Breast epithelium (tissue), 4 donors: ENCODE measurements at regions not wholly inside any gene's neighbourhood (a gene's known extent, or its start where the extent isn't known, plus 50 kb on each side); places are given as distances from the start of the nearest gene placed in this dataset.

Source experiments
- DNase-seq, 2 donors: peaks; one replicate each; pipeline ENCODE4 v3.0.0-alpha.2; 2019; ENCODE audit warnings: low spot score in 2 of 2
- H3K27ac ChIP-seq, 2 donors: fragments of 200-600 bp; sonication (generic) in 1 of 2; one replicate each; pipeline ENCODE4 v1.5.1; 2016 to 2019; ENCODE audit warnings: mild to moderate bottlenecking in 1 of 2
- H3K27me3 ChIP-seq, 2 donors: fragments of 200-600 bp; sonication (generic) in 1 of 2; one replicate each; pipeline versions ENCODE4 v1.5.1 to v1.6.0; 2017 to 2019; ENCODE audit warnings: control low read depth in 1 of 2, mild to moderate bottlenecking in 1 of 2
- H3K36me3 ChIP-seq: fragments of 200-600 bp; one replicate; pipeline ENCODE4 v1.5.1; 2019
- H3K4me1 ChIP-seq, 2 donors: fragments of 200-600 bp; sonication (generic); one replicate each; pipeline ENCODE4 v1.5.1; 2016 to 2019; ENCODE audit warnings: control low read depth in 1 of 2
- H3K4me3 ChIP-seq, 3 donors: fragments of 200-600 bp; sonication (generic); 1 replicate in 2 of 3; 2 replicates in 1 of 3; pipeline ENCODE4 v1.5.1; 2016 to 2019; ENCODE audit warnings: mild to moderate bottlenecking in 3 of 3, moderate library complexity in 2 of 3
- H3K9me3 ChIP-seq, 2 donors: fragments of 200-600 bp; sonication (generic) in 1 of 2; one replicate each; pipeline ENCODE4 v1.5.1; 2016 to 2019; ENCODE audit warnings: control low read depth in 1 of 2
- POLR2A ChIP-seq: fragments of 450-650 bp; IDR thresholded peaks from one replicate; pipeline ENCODE4 v1.6.1; 2016; ENCODE audit warnings: antibody characterized with exemption, mild to moderate bottlenecking, moderate library complexity
- POLR2AphosphoS5 ChIP-seq, 3 donors: sonication (generic); formaldehyde crosslinking; IDR thresholded peaks; one replicate each; pipeline ENCODE4 v1.6.1; 2017; ENCODE audit warnings: antibody characterized with exemption in 3 of 3
- intact Hi-C: fragments of 100-400 bp; cut with DNase I; formaldehyde crosslinking; loops from one replicate; pipeline ENCODE4 v1.15.1; 2023; ENCODE audit warnings: low total_unique reads
- TF ChIP-seq, protein P1 (sequence below), 3 donors: fragments of 450-650 bp; IDR thresholded peaks; one replicate each; pipeline ENCODE4 v1.5.1; 2016 to 2017; ENCODE audit warnings: antibody characterized with exemption in 3 of 3, mild to moderate bottlenecking in 3 of 3, moderate library complexity in 3 of 3

DNA sequence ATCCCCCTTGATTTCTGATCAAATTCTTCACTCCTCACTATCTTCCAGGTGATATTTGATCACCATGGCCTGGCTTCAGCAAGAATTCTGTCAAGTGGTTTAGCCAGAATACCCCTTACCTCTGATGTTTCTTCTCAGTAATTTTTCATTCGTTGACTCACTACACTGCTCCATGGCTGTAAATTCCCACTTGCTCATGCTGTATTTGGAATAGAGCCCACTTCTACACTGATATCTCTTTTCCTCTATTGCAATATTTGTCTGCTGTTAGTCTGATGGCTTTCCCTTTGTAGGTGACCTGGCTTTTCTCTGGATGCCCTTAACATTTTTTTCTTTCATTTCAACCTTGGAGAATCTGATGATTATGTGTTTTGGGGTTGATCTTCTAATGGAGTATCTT, 73.9 kb upstream of the DIPK2B start:
- intact Hi-C loops: no loop called here
- TF ChIP-seq, protein P1, sequence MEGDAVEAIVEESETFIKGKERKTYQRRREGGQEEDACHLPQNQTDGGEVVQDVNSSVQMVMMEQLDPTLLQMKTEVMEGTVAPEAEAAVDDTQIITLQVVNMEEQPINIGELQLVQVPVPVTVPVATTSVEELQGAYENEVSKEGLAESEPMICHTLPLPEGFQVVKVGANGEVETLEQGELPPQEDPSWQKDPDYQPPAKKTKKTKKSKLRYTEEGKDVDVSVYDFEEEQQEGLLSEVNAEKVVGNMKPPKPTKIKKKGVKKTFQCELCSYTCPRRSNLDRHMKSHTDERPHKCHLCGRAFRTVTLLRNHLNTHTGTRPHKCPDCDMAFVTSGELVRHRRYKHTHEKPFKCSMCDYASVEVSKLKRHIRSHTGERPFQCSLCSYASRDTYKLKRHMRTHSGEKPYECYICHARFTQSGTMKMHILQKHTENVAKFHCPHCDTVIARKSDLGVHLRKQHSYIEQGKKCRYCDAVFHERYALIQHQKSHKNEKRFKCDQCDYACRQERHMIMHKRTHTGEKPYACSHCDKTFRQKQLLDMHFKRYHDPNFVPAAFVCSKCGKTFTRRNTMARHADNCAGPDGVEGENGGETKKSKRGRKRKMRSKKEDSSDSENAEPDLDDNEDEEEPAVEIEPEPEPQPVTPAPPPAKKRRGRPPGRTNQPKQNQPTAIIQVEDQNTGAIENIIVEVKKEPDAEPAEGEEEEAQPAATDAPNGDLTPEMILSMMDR (IDR thresholded peaks at IDR 0.05): no peak
- TF ChIP-seq POLR2A (no peak), POLR2AphosphoS5 (IDR thresholded peaks at IDR 0.05) (no peak)
- Histone ChIP-seq H3K4me1 (no peaks in the 10 kb centered on the region), H3K4me3 (no peak overlapping the region), H3K36me3 (no peaks in the 10 kb centered on the region), H3K27ac (no peak overlapping the region), H3K9me3 (peaks cover 0 to 19% of the 10 kb centered on the region in 2 donors), H3K27me3 (peaks cover 0 to 10% of the 10 kb centered on the region in 2 donors)
- DNase-seq: no peak

- no peak overlapping the region for H3K27ac ChIP-seq
- no peak overlapping the region for H3K4me3 ChIP-seq
- H3K4me1 ChIP-seq: no peaks in the 10 kb centered on the region
- DNase-seq: no peak
- H3K36me3 ChIP-seq: no peaks in the 10 kb centered on the region
- intact Hi-C loops: no loop called here
- H3K9me3 ChIP-seq: no peaks in the 10 kb centered on the region
- TF ChIP-seq, protein P1 (IDR thresholded peaks at IDR 0.05): no peak
- TF ChIP-seq POLR2AphosphoS5 (IDR thresholded peaks at IDR 0.05) (no peak), POLR2A (no peak)
- H3K27me3 ChIP-seq: peaks cover 0 to 27% of the 10 kb centered on the region in 2 donors
These were observed 66.3 kb upstream of the DIPK2B start for GRCh38 chrX:45267007-45267406.

DNA sequence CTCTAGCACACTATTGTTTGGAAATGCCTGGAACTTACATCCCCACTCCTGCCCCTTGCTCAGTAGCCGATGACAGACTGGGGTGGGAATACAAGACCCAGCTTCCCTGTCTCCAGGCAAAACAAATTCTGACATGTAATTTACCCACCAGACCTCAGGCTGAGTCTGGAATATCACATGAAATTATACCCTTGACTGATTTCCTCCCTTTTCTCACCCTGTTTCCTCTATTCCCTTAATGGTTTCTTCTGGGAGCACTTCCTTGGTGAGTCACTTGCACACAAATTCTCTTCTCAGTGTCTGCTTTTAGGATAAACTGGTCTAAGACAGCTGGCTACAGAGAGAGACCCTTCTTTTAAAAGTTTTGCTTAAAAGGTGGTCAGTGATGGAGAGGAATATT, 65.8 kb upstream of the DIPK2B start:
- Histone ChIP-seq H3K9me3 (no peaks in the 10 kb centered on the region), H3K27me3 (peaks cover 0 to 27% of the 10 kb centered on the region in 2 donors), H3K4me1 (no peaks in the 10 kb centered on the region), H3K36me3 (no peaks in the 10 kb centered on the region), H3K4me3 (no peak overlapping the region), H3K27ac (no peak overlapping the region)
- intact Hi-C loops: no loop called here
- TF ChIP-seq POLR2AphosphoS5 (IDR thresholded peaks at IDR 0.05) (no peak), POLR2A (no peak)
- TF ChIP-seq, protein P1 (IDR thresholded peaks at IDR 0.05): no peak
- DNase-seq: no peak

GRCh38 chrX:45264865-45265264, 64.2 kb upstream of the DIPK2B start:
- H3K36me3 ChIP-seq: no peaks in the 10 kb centered on the region
- TF ChIP-seq POLR2A (no peak), POLR2AphosphoS5 (IDR thresholded peaks at IDR 0.05) (no peak)
- TF ChIP-seq, protein P1 (IDR thresholded peaks at IDR 0.05): no peak
- no peak overlapping the region for H3K27ac ChIP-seq
- H3K27me3 ChIP-seq: peaks cover 0 to 25% of the 10 kb centered on the region in 2 donors
- intact Hi-C loops: no loop called here
- H3K4me3 ChIP-seq: no peak overlapping the region
- no peaks in the 10 kb centered on the region for H3K9me3 ChIP-seq
- DNase-seq: no peak
- H3K4me1 ChIP-seq: no peaks in the 10 kb centered on the region

DNA sequence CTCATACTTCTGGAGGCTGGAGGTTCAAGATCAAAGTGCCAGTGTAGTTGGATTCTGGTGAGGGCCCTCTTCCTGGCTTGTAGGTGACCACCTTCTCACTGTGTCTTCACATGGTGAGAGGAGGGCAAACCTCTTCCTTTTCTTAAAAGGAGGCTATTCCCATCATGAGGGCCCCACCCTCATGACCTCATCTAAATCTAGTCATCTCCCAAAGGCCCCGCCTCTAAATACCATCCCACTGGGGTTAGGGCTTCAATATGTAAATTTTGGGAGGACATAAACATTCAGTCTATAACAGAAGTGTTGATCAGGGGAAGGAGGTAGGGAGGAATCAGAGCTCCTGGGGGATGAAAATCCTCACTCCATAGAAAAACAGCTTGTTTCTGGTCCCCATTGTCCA, 60.8 kb upstream of the DIPK2B start:
- intact Hi-C loops: no loop called here
- TF ChIP-seq POLR2A: no peak
- TF ChIP-seq, protein P1 (IDR thresholded peaks at IDR 0.05): no peak
- TF ChIP-seq POLR2AphosphoS5 (IDR thresholded peaks at IDR 0.05): no peak
- no peaks in the 10 kb centered on the region for H3K4me1 ChIP-seq

More for the DNA sequence above, 60.8 kb upstream of the DIPK2B start:
- Histone ChIP-seq H3K27me3 (peaks cover 0 to 27% of the 10 kb centered on the region in 2 donors), H3K27ac (no peak overlapping the region), H3K4me3 (no peak overlapping the region), H3K36me3 (peaks cover under 1% of the 10 kb centered on the region), H3K9me3 (no peaks in the 10 kb centered on the region)
- no peak for DNase-seq
